ENCODE measurements at regions not wholly inside any gene's neighbourhood (a gene's known extent, or its start where the extent isn't known, plus 50 kb on each side); places are given as distances from the start of the nearest gene placed in this dataset.

GRCh38 chr3:127101411-127102187 is 91.3 kb upstream of the PRR23E start:
- DNase-seq (ENCODE audit: low spot score), result no peak
- TF ChIP-seq EZH2phosphoT487 (IDR thresholded peaks at IDR 0.05), result no peak
- no peak for TF ChIP-seq EZH2 (IDR thresholded peaks at IDR 0.05)
- TF ChIP-seq, protein P1, sequence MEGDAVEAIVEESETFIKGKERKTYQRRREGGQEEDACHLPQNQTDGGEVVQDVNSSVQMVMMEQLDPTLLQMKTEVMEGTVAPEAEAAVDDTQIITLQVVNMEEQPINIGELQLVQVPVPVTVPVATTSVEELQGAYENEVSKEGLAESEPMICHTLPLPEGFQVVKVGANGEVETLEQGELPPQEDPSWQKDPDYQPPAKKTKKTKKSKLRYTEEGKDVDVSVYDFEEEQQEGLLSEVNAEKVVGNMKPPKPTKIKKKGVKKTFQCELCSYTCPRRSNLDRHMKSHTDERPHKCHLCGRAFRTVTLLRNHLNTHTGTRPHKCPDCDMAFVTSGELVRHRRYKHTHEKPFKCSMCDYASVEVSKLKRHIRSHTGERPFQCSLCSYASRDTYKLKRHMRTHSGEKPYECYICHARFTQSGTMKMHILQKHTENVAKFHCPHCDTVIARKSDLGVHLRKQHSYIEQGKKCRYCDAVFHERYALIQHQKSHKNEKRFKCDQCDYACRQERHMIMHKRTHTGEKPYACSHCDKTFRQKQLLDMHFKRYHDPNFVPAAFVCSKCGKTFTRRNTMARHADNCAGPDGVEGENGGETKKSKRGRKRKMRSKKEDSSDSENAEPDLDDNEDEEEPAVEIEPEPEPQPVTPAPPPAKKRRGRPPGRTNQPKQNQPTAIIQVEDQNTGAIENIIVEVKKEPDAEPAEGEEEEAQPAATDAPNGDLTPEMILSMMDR (IDR thresholded peaks at IDR 0.05), result no peak

DNA sequence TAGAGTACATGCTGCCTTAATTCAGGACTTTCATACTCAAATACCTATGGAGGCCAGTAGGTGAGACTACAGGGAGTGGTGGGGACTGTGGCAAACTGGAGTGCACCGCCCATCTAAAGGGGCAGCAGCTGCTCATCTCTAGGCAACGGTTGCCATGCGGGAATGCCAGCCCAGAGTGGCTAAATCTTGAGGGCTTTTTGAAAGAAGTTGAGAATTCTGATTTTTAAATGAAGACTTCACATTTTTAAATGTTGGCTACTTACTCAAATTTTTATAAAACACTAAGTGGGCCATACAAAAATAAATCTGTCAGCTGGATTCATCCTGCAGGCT is 90.8 kb upstream of the PRR23E start:
- Histone ChIP-seq H3K27ac (no peak overlapping the region), H3K79me2 (ENCODE audit: low read depth) (no peaks in the 10 kb centered on the region), H3K4me1 (peaks cover 8% of the 10 kb centered on the region), H3K27me3 (no peaks in the 10 kb centered on the region), H3F3A (ENCODE audit: low read depth) (no peaks in the 10 kb centered on the region), H3K4me3 (no peak overlapping the region), H2AFZ (replicated peaks) (no peak overlapping the region), H3K36me3 (no peaks in the 10 kb centered on the region), H3K9me3 (ENCODE audit: low read depth) (no peaks in the 10 kb centered on the region), H3K4me2 (no peak overlapping the region), H3K9ac (no peak overlapping the region), H4K20me1 (ENCODE audit: low read depth) (no peaks in the 10 kb centered on the region)
- H3K4me1 Mint-ChIP-seq, result peaks cover 9% of the 10 kb centered on the region
- H3K9me3 Mint-ChIP-seq, result no peaks in the 10 kb centered on the region
- H3K4me3 Mint-ChIP-seq, result no peak overlapping the region
- no peak for DNase-seq (ENCODE audit: low spot score)
- TF ChIP-seq, protein P1 (IDR thresholded peaks at IDR 0.05), result no peak
- TF ChIP-seq EZH2 (IDR thresholded peaks at IDR 0.05) (no peak), EZH2phosphoT487 (IDR thresholded peaks at IDR 0.05) (no peak)
- H3K27ac Mint-ChIP-seq, result no peak overlapping the region
- H3K27me3 Mint-ChIP-seq (ENCODE audit: insufficient read depth, low read depth), result peaks cover 7% of the 10 kb centered on the region
- H3K36me3 Mint-ChIP-seq, result no peaks in the 10 kb centered on the region

More at GRCh38 chr3:127101411-127102187, 91.3 kb upstream of the PRR23E start:
- no peaks in the 10 kb centered on the region for H3K9me3 Mint-ChIP-seq
- no peak overlapping the region for H3K27ac ChIP-seq
- peaks cover 7% of the 10 kb centered on the region for H3K27me3 Mint-ChIP-seq (ENCODE audit: insufficient read depth, low read depth)
- H3K4me3 Mint-ChIP-seq, result no peak overlapping the region
- no peaks in the 10 kb centered on the region for H3K9me3 ChIP-seq (ENCODE audit: low read depth)
- no peak overlapping the region for H2AFZ ChIP-seq (replicated peaks)
- H3F3A ChIP-seq (ENCODE audit: low read depth), result no peaks in the 10 kb centered on the region
- no peaks in the 10 kb centered on the region for H4K20me1 ChIP-seq (ENCODE audit: low read depth)
- H3K36me3 ChIP-seq, result no peaks in the 10 kb centered on the region
- H3K79me2 ChIP-seq (ENCODE audit: low read depth), result no peaks in the 10 kb centered on the region
- H3K27ac Mint-ChIP-seq, result no peak overlapping the region
- no peaks in the 10 kb centered on the region for H3K27me3 ChIP-seq
- H3K36me3 Mint-ChIP-seq, result no peaks in the 10 kb centered on the region
- H3K4me3 ChIP-seq, result no peak overlapping the region
- peaks cover 8% of the 10 kb centered on the region for H3K4me1 ChIP-seq
- peaks cover 12% of the 10 kb centered on the region for H3K4me1 Mint-ChIP-seq
- H3K9ac ChIP-seq, result no peak overlapping the region
- H3K4me2 ChIP-seq, result no peak overlapping the region

GRCh38 chr3:127102587-127102986 is 90.3 kb upstream of the PRR23E start:
- H3K27me3 Mint-ChIP-seq (ENCODE audit: insufficient read depth, low read depth), result peaks cover 7% of the 10 kb centered on the region
- no peaks in the 10 kb centered on the region for H4K20me1 ChIP-seq (ENCODE audit: low read depth)

GRCh38 chr3:127103080-127103479 is 89.9 kb upstream of the PRR23E start:
- peaks cover 8% of the 10 kb centered on the region for H3K4me1 ChIP-seq
- DNase-seq (ENCODE audit: low spot score), result peak; percentile 53
- Mint-ChIP-seq H3K27ac (no peak overlapping the region), H3K4me1 (peaks cover 9% of the 10 kb centered on the region), H3K36me3 (no peaks in the 10 kb centered on the region), H3K27me3 (ENCODE audit: insufficient read depth, low read depth) (peaks cover 7% of the 10 kb centered on the region), H3K4me3 (no peak overlapping the region), H3K9me3 (no peaks in the 10 kb centered on the region)
- H3K4me2 ChIP-seq, result peak overlapping the region; percentile 18
- H2AFZ ChIP-seq (replicated peaks), result no peak overlapping the region
- H4K20me1 ChIP-seq (ENCODE audit: low read depth), result no peaks in the 10 kb centered on the region
- H3K79me2 ChIP-seq (ENCODE audit: low read depth), result no peaks in the 10 kb centered on the region
- H3K9me3 ChIP-seq (ENCODE audit: low read depth), result no peaks in the 10 kb centered on the region
- no peak overlapping the region for H3K9ac ChIP-seq
- no peaks in the 10 kb centered on the region for H3F3A ChIP-seq (ENCODE audit: low read depth)
- H3K36me3 ChIP-seq, result no peaks in the 10 kb centered on the region
- H3K27ac ChIP-seq, result no peak overlapping the region
- no peak for TF ChIP-seq EZH2 (IDR thresholded peaks at IDR 0.05)
- TF ChIP-seq, protein P1 (IDR thresholded peaks at IDR 0.05), result no peak
- no peak for TF ChIP-seq EZH2phosphoT487 (IDR thresholded peaks at IDR 0.05)
- H3K4me3 ChIP-seq, result no peak overlapping the region
- no peaks in the 10 kb centered on the region for H3K27me3 ChIP-seq

More at GRCh38 chr3:127102587-127102986, 90.3 kb upstream of the PRR23E start:
- Mint-ChIP-seq H3K36me3 (no peaks in the 10 kb centered on the region), H3K4me3 (no peak overlapping the region), H3K4me1 (peaks cover 9% of the 10 kb centered on the region), H3K27ac (no peak overlapping the region), H3K9me3 (no peaks in the 10 kb centered on the region)
- no peaks in the 10 kb centered on the region for H3K36me3 ChIP-seq
- H3K79me2 ChIP-seq (ENCODE audit: low read depth), result no peaks in the 10 kb centered on the region
- no peak overlapping the region for H3K9ac ChIP-seq
- no peak overlapping the region for H3K27ac ChIP-seq
- DNase-seq (ENCODE audit: low spot score), result no peak
- H3K9me3 ChIP-seq (ENCODE audit: low read depth), result no peaks in the 10 kb centered on the region
- H3K27me3 ChIP-seq, result no peaks in the 10 kb centered on the region
- H3K4me3 ChIP-seq, result no peak overlapping the region
- peak overlapping the region; percentile 18 for H3K4me2 ChIP-seq
- H3F3A ChIP-seq (ENCODE audit: low read depth), result no peaks in the 10 kb centered on the region
- TF ChIP-seq EZH2phosphoT487 (IDR thresholded peaks at IDR 0.05), result no peak
- no peak overlapping the region for H2AFZ ChIP-seq (replicated peaks)
- peaks cover 8% of the 10 kb centered on the region for H3K4me1 ChIP-seq
